GM23338 (cell line): ENCODE measurements at regions not wholly inside any gene's neighbourhood (a gene's known extent, or its start where the extent isn't known, plus 50 kb on each side); places are given as distances from the start of the nearest gene placed in this dataset.

Experiments used
- ATAC-seq: fragments of 200-7000 bp; cut with Tn5 transposase; 3 replicates; pipeline ENCODE4 v1.9.1; 2020
- DNase-seq: peaks from one replicate; pipeline ENCODE4 v3.0.0-alpha.2; 2015; ENCODE audit warnings: low spot score
- H2AFZ ChIP-seq: fragments of 200-600 bp; sonication (generic); 2 replicates; pipeline ENCODE4 v1.8.0; 2016; ENCODE audit warnings: antibody characterized with exemption, mild to moderate bottlenecking, moderate library complexity
- H3F3A ChIP-seq: fragments of 200-600 bp; sonication (generic); replicated peaks from 2 replicates; pipeline ENCODE4 v1.8.0; 2017; ENCODE audit warnings: antibody characterized with exemption, mixed run types, low read depth
- H3K27ac ChIP-seq: fragments of 200-600 bp; sonication (generic); 2 replicates; pipeline ENCODE4 v1.6.1; 2016; ENCODE audit warnings: low read depth
- H3K27me3 ChIP-seq: fragments of 200-600 bp; sonication (generic); 2 replicates; pipeline ENCODE4 v1.8.0; 2016; ENCODE audit warnings: mild to moderate bottlenecking, mixed run types, moderate library complexity; ENCODE audit not compliant: insufficient read depth
- H3K36me3 ChIP-seq: fragments of 200-600 bp; sonication (generic); 2 replicates; pipeline ENCODE4 v1.8.0; 2016; ENCODE audit warnings: mild to moderate bottlenecking; ENCODE audit not compliant: insufficient read depth
- H3K4me1 ChIP-seq: fragments of 200-600 bp; sonication (generic); 2 replicates; pipeline ENCODE4 v1.8.0; 2016; ENCODE audit warnings: mild to moderate bottlenecking, moderate library complexity; ENCODE audit not compliant: insufficient read depth
- H3K4me2 ChIP-seq: fragments of 200-600 bp; sonication (generic); 2 replicates; pipeline ENCODE4 v1.7.1; 2017; ENCODE audit warnings: mixed run types
- H3K4me3 ChIP-seq: fragments of 200-600 bp; sonication (generic); 2 replicates; pipeline ENCODE4 v1.6.1; 2016; ENCODE audit warnings: mixed run types
- H3K79me2 ChIP-seq: fragments of 200-600 bp; sonication (generic); replicated peaks from 2 replicates; pipeline ENCODE4 v1.8.0; 2017; ENCODE audit warnings: mild to moderate bottlenecking; ENCODE audit not compliant: insufficient read depth
- H3K9me2 ChIP-seq: fragments of 200-600 bp; sonication (generic); 2 replicates; pipeline ENCODE4 v1.8.0; 2017; ENCODE audit not compliant: insufficient read depth
- H4K20me1 ChIP-seq: fragments of 200-600 bp; sonication (generic); replicated peaks from 2 replicates; pipeline ENCODE4 v1.8.0; 2017; ENCODE audit warnings: mild to moderate bottlenecking; ENCODE audit not compliant: insufficient read depth
- H3K27ac Mint-ChIP-seq: 2 replicates; pipeline ENCODE4 v1.8.0; 2020; ENCODE audit warnings: inconsistent platforms, mild to moderate bottlenecking, moderate library complexity, mixed read lengths
- H3K27me3 Mint-ChIP-seq: 3 replicates; pipeline ENCODE4 v1.8.0; 2022; ENCODE audit warnings: low read depth, mild to moderate bottlenecking, moderate library complexity, mixed read lengths, inconsistent platforms; ENCODE audit not compliant: insufficient read depth, poor library complexity
- H3K36me3 Mint-ChIP-seq: 3 replicates; pipeline ENCODE4 v1.8.0; 2021; ENCODE audit warnings: low read depth, mild to moderate bottlenecking, inconsistent platforms, moderate library complexity, mixed read lengths
- H3K4me1 Mint-ChIP-seq: 3 replicates; pipeline ENCODE4 v1.8.0; 2020; ENCODE audit warnings: mild to moderate bottlenecking, inconsistent platforms, mixed read lengths
- H3K4me3 Mint-ChIP-seq: 3 replicates; pipeline ENCODE4 v1.8.0; 2021; ENCODE audit warnings: moderate library complexity, mild to moderate bottlenecking, inconsistent platforms, mixed read lengths
- H3K9me3 Mint-ChIP-seq: 3 replicates; pipeline ENCODE4 v1.8.0; 2020; ENCODE audit warnings: moderate library complexity, mild to moderate bottlenecking, inconsistent platforms, mixed read lengths
- ETS1 ChIP-seq: IDR thresholded peaks from 2 replicates; pipeline ENCODE4 v1.6.1; 2016; ENCODE audit warnings: antibody characterized with exemption
- EZH2 ChIP-seq: fragments of 200-600 bp; sonication (generic); IDR thresholded peaks from one replicate; pipeline ENCODE4 v1.8.0; 2017; ENCODE audit warnings: antibody characterized with exemption, mild to moderate bottlenecking, low read depth; ENCODE audit not compliant: unreplicated experiment
- NANOG ChIP-seq: IDR thresholded peaks from 2 replicates; pipeline ENCODE4 v1.6.1; 2016; ENCODE audit warnings: antibody characterized with exemption, borderline replicate concordance
- REST ChIP-seq: IDR thresholded peaks from one replicate; pipeline ENCODE4 v1.6.1; 2018; ENCODE audit warnings: antibody characterized with exemption; ENCODE audit not compliant: unreplicated experiment
- ZNF114 ChIP-seq: fragments of 250-450 bp; sonication (Bioruptor Pico); IDR thresholded peaks from 2 replicates; pipeline ENCODE4 v1.5.0; 2020; ENCODE audit warnings: mild to moderate bottlenecking, moderate library complexity
- ZNF462 ChIP-seq: fragments of 250-450 bp; sonication (Bioruptor Pico); IDR thresholded peaks from 2 replicates; pipeline ENCODE4 v1.5.0; 2020; ENCODE audit warnings: mild to moderate bottlenecking, moderate library complexity

GRCh38 chr16:35186045-35186759, 1726.8 kb downstream of the TP53TG3F start (continued):
- TF ChIP-seq ZNF462 (CRISPR knock-in tag) (no peak), EZH2 (no peak), ETS1 (no peak), ZNF114 (CRISPR knock-in tag) (no peak)

- Mint-ChIP-seq H3K4me3 (no peak overlapping the region), H3K9me3 (peaks cover 80% of the 10 kb centered on the region), H3K27ac (no peak overlapping the region), H3K36me3 (peaks cover 32% of the 10 kb centered on the region), H3K27me3 (peaks cover 10% of the 10 kb centered on the region), H3K4me1 (no peaks in the 10 kb centered on the region)
- no peaks in the 10 kb centered on the region for H3K27me3 ChIP-seq
- no peak overlapping the region for H3K4me3 ChIP-seq
- no peak overlapping the region for H3K4me2 ChIP-seq
- H3K27ac ChIP-seq: no peak overlapping the region
- ATAC-seq (no peak), DNase-seq (no peak)
- no peaks in the 10 kb centered on the region for H3K79me2 ChIP-seq
- no peaks in the 10 kb centered on the region for H3K4me1 ChIP-seq
- no peak overlapping the region for H2AFZ ChIP-seq
- H3K9me2 ChIP-seq: no peaks in the 10 kb centered on the region
- H3K36me3 ChIP-seq: peaks cover 13% of the 10 kb centered on the region; the same call in 1 of the 2 replicates
- H4K20me1 ChIP-seq: no peaks in the 10 kb centered on the region
- H3F3A ChIP-seq: no peaks in the 10 kb centered on the region
- TF ChIP-seq REST: no peak
- TF ChIP-seq NANOG: no peak
These were observed 1728.3 kb downstream of the TP53TG3F start for GRCh38 chr16:35187665-35188225.
